ENCODE measurements at regions not wholly inside any gene's neighbourhood (a gene's known extent, or its start where the extent isn't known, plus 50 kb on each side); places are given as distances from the start of the nearest gene placed in this dataset.

GRCh38 chr16:35310999-35311398 lies 1851.6 kb downstream of the TP53TG3F start:
- intact Hi-C loops (cut with micrococcal nuclease): no loop called here
- no peaks in the 10 kb centered on the region for H3K36me3 ChIP-seq
- H3K27me3 ChIP-seq (ENCODE audit: low read depth): no peaks in the 10 kb centered on the region
- no peaks in the 10 kb centered on the region for H3K4me1 ChIP-seq
- no peak overlapping the region for H3K4me3 ChIP-seq
- no peak overlapping the region for H3K27ac ChIP-seq (replicated peaks)
- H3K9me3 ChIP-seq (replicated peaks): no peaks in the 10 kb centered on the region
- no peak for TF ChIP-seq CTCF (IDR thresholded peaks at IDR 0.05; ENCODE audit: borderline replicate concordance)
- DNase-seq: no peak

GRCh38 chr16:35311475-35311874 lies 1852.1 kb downstream of the TP53TG3F start:
- no peaks in the 10 kb centered on the region for H3K4me1 ChIP-seq
- no peaks in the 10 kb centered on the region for H3K9me3 ChIP-seq (replicated peaks)
- H3K36me3 ChIP-seq: no peaks in the 10 kb centered on the region
- intact Hi-C loops (cut with micrococcal nuclease): no loop called here
- H3K27ac ChIP-seq (replicated peaks): no peak overlapping the region
- no peak for DNase-seq
- TF ChIP-seq CTCF (IDR thresholded peaks at IDR 0.05; ENCODE audit: borderline replicate concordance): no peak
- H3K4me3 ChIP-seq: no peak overlapping the region
- H3K27me3 ChIP-seq (ENCODE audit: low read depth): no peaks in the 10 kb centered on the region

GRCh38 chr16:35314298-35314697 lies 1854.9 kb downstream of the TP53TG3F start:
- Histone ChIP-seq H3K4me1 (no peaks in the 10 kb centered on the region), H3K27ac (replicated peaks) (no peak overlapping the region), H3K36me3 (no peaks in the 10 kb centered on the region), H3K4me3 (no peak overlapping the region), H3K27me3 (ENCODE audit: low read depth) (no peaks in the 10 kb centered on the region), H3K9me3 (replicated peaks) (no peaks in the 10 kb centered on the region)
- no peak for TF ChIP-seq CTCF (IDR thresholded peaks at IDR 0.05; ENCODE audit: borderline replicate concordance)
- DNase-seq: no peak
- intact Hi-C loops (cut with micrococcal nuclease): no loop called here

- Histone ChIP-seq H3K27ac (replicated peaks) (no peak overlapping the region), H3K4me3 (no peak overlapping the region), H3K9me3 (replicated peaks) (no peaks in the 10 kb centered on the region), H3K27me3 (ENCODE audit: low read depth) (no peaks in the 10 kb centered on the region), H3K36me3 (no peaks in the 10 kb centered on the region), H3K4me1 (no peaks in the 10 kb centered on the region)
- TF ChIP-seq CTCF (IDR thresholded peaks at IDR 0.05; ENCODE audit: borderline replicate concordance): no peak
- DNase-seq: no peak
- intact Hi-C loops (cut with micrococcal nuclease): no loop called here
These were observed 1860.3 kb downstream of the TP53TG3F start for GRCh38 chr16:35319536-35320192.

- H3K36me3 ChIP-seq: no peaks in the 10 kb centered on the region
- no peak overlapping the region for H3K27ac ChIP-seq (replicated peaks)
- intact Hi-C loops (cut with micrococcal nuclease): no loop called here
- DNase-seq: no peak
- no peaks in the 10 kb centered on the region for H3K4me1 ChIP-seq
- no peak overlapping the region for H3K4me3 ChIP-seq
- H3K27me3 ChIP-seq (ENCODE audit: low read depth): no peaks in the 10 kb centered on the region
- no peak for TF ChIP-seq CTCF (IDR thresholded peaks at IDR 0.05; ENCODE audit: borderline replicate concordance)
- H3K9me3 ChIP-seq (replicated peaks): peaks cover 7% of the 10 kb centered on the region
These were observed 1866.5 kb downstream of the TP53TG3F start for GRCh38 chr16:35325936-35326335.
